CD4-positive, alpha-beta T cell treated with Interferon alpha-2 for 1 hour (primary cell): ENCODE measurements at regions not wholly inside any gene's neighbourhood (a gene's known extent, or its start where the extent isn't known, plus 50 kb on each side); places are given as distances from the start of the nearest gene placed in this dataset.
"Not testable (repeated sequence)": the region's sequence is repeated elsewhere in the genome, so short reads cannot be mapped to it uniquely, and the experiment has no call there.

ENCODE experiments used
- DNase-seq, 2 donors: peaks; one replicate each; pipeline ENCODE4 v3.0.0-alpha.2; 2020 to 2022

- DNase-seq = no peak
Measured at GRCh38 chr3:21995079-21995607, 244.1 kb upstream of the ZNF385D start.

- no peak for DNase-seq
Measured at GRCh38 chr3:22007368-22007767, 256.4 kb upstream of the ZNF385D start.

DNA sequence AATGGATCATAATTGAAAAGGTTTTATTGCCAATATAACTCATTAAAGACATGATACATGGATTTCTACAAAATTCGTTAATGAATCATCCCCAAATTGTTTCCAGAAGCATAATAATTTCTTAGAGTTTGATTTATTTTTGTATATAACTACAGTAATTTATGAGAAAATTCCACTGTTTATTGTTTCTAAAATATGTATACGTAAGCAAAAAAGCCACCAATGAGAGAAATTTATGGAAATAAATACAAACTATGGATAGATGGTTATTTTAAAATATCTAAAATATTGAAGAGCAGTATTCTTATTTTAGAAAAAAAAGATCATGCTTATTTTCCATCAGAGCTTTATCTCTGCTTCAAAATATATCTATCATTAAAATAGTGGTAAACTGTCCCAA, 260.0 kb upstream of the ZNF385D start:
- no peak for DNase-seq

DNA sequence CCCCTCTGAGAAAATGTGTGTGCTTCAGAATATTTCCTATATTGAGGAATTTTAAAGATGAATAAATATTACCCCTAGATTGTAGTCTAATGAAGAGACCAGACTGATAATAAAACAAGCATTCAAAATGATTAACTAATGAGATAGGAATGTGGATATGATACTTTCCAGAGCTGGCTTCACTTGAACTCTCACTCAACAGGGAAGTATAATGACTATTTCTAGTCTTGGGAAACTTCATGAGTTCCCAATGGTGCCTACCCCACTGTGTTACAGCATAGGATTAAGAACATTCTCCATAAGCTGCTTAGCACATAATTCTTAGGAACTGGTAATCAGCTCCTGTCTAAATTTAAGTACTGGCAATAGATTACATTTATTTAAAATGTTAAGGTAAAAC, 261.5 kb upstream of the ZNF385D start:
- no peak for DNase-seq

- no peak for DNase-seq
Measured at GRCh38 chr3:22013641-22014040, 262.6 kb upstream of the ZNF385D start.

DNA sequence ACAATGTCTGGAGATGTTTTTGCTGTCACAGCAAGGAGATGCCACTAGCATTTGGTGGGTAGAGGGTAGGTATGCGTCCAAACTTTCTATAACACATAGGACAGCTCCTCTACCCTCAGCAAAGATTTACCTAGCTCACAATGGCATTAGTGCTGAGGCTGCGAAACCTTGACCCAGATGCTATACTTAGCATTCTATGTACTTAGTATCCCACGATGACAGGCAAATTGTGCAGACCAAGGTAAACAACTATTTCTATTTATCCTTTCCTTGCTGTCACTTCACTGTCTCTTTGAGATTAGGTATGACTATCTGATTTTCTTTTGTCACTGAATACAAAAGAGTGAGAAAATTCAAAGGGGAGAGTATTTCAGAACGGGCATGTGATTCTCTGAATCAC, 265.2 kb upstream of the ZNF385D start:
- DNase-seq = no peak

DNA sequence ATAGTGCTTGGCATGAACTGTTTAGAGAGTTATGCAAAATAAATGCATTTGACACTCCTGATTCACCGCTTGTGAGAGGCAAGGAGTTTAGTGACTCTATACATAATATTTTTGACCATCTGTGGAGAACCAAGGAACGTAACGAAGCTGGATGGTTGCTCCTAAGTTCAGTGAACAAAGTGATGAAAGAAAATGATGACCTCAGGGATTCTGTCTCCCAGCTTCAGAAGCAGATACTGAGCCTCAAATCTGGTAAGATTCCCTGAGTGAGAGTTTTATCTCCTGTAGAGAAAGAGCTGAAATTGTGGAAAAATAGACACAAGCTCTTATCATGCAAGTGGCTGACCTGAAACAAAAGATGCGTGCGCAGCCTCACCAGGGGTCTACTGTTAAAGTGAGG, 273.6 kb upstream of the ZNF385D start:
- not testable (repeated sequence) for DNase-seq

DNA sequence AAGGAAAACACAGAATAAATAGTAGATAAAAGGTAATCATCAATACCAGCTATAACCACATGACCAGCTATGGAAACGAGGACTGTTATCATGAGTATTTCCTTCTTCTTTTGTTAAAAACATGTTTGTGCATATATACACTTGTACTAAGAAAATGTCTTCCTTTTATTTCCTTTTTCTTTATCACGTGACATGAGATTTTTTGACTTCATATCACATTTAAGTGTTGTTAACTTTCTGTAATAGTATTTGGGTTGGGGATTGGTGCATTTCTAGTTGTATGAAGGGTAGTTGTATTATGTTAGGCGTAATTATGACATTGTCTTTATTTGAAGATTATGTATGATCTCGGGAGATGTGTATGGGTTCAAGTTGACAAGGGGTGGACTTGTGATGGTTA, 278.5 kb upstream of the ZNF385D start:
- DNase-seq = no peak

GRCh38 chr3:22039161-22039560, 288.2 kb upstream of the ZNF385D start:
- DNase-seq = no peak

DNA sequence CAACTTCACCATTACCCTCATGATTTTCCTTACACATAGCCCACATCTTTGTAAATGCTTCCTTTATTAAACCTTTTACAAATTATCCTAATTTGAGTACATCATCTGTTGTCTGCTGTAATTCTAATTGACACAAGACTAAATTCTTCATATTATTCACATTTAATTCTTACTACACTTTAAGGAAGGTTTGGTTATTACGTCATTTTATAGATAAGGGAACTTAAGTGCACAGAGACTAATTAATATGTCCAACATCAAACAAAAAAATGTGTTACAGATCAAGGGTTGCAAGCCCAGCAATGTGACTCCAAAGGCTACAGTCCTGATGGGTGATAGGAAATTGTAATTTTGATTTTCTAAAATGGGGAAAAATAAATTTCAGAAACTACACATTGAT, 289.1 kb upstream of the ZNF385D start:
- no peak for DNase-seq

- DNase-seq = no peak
Measured at GRCh38 chr3:22045882-22046281, 294.9 kb upstream of the ZNF385D start.

DNA sequence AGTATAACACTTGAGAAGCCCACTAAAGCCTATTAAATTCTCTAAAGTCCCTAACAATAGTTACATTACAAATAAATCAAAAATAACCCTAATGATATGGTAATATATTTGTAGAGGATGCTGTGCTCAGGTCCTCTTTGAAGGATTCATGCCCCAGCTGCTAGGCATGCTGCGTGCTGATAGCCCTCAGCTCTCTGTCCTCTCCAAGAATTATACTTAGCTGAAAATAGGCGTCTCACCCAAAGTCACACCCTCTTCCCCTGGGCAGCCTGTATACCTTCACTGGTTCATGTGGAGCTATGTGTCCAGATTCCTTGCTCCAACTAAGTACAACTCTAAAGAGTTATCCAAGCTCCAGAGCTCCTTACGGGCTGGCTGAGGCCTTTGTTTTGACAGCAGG, 312.5 kb upstream of the ZNF385D start:
- DNase-seq = no peak

DNA sequence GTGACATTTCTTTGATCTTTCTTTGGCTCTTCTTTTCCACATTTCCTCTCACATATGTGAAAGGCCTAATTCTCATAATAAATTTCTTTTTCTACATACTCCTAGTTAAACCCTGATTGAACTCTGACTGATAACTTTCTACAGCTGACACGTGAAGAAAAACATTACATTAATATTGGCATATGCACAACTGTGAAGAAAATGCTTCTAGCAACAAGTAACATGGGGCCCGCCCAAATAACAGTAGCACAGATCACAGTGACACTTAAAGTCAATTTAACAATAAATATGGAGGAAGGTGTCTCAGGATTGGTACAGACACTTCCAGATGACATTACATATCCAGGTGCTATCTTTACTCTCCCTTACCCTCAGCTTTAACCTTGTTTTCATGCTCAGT, 317.6 kb upstream of the ZNF385D start:
- no peak for DNase-seq

DNA sequence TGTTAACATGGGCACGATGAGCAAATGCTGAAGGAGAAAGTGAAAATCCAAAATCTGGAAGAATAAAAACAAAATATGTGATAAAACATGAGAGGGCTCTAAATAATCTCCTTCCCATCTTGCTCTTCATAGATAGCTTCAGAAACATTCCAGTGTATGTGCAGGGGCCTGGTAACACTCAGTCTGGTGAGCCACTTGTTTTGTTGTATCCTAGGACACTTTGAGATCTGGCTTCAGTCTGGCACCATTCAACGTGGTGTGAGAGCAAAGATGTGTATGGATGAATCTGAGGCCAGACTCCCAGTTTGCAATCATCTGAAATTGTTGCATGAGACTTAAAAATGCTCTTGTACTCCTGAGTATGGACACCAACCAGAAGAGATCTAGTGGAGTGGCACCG, 337.2 kb upstream of the ZNF385D start:
- DNase-seq = no peak

GRCh38 chr3:22089284-22089683, 338.3 kb upstream of the ZNF385D start:
- DNase-seq = no peak

- no peak for DNase-seq
Measured at GRCh38 chr3:22091329-22091728, 340.3 kb upstream of the ZNF385D start.

GRCh38 chr3:22098021-22098420, 347.0 kb upstream of the ZNF385D start:
- no peak for DNase-seq

- no peak for DNase-seq
Measured at GRCh38 chr3:22101351-22101750, 350.3 kb upstream of the ZNF385D start.

GRCh38 chr3:22101811-22102210, 350.8 kb upstream of the ZNF385D start:
- no peak for DNase-seq

DNA sequence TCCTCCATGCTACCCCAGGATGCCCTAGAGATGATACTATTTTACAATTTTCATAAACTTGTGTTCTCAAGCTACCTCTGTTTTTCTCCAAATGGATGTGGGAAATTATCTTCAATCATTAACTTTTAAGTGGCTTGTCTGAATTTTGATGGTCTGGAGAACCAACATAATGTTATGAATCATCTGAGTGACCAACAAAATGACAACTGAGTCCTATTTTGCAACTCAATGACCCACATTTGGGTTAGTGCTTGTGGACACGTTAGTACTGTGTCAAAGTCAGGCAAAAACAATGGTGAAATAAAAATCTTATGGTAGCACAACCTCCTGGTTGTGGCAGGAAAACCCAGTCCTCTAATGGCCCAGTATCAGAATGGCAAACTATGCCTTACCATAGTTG, 352.4 kb upstream of the ZNF385D start:
- no peak for DNase-seq

DNA sequence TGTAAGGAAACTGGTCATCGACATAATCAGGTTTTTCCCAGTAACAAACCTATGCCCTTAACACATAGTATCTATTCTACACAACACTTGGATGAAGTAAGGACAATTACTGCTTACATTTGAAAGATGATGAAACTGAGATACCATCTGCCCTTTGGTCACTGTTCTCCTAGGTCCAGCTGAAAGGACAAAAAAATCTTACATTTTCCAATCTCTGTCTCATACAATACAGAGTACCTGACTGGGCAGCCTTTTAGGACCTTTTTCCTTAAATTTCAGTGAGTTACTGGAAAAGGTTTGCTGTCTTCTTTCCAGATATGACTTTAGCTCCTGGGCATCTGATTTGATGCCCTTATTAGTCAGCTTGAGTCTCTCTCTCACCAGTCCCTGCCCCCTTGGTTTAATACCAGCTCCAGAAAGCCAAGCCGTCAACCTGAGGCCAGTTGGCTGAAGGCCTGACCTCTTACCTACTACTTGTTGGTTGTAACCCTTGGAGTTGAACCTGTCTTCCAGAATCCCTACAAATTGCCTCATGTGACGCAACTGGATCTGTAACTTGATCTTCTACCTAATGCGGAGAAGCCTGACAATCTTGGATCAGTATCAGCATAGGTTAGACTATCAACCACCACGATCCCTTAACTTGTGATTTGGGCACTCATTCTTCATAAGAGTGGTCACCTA, 355.3 kb upstream of the ZNF385D start:
- no peak for DNase-seq

- DNase-seq = no peak
Measured at GRCh38 chr3:22111226-22111625, 360.2 kb upstream of the ZNF385D start.

GRCh38 chr3:22113453-22113852, 362.4 kb upstream of the ZNF385D start:
- no peak for DNase-seq

DNA sequence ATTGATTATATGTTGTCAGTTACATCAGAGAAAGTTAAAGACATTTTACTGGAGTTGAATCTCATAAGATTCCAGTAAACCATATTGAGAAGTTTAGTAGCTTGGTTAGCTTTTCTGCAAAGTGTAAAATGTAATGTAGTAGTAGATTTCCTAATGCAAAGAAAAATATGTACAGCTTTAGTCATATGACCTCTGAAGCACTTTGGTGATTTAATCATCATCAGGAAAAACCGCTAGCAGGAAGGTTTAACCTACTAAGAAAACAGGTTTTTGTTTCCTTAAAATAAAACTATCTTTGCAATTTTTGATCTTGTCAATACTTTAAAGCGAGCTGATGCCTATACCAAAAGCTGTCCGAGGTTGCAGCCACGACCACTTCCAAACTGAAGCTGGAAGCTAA, 364.6 kb upstream of the ZNF385D start:
- no peak for DNase-seq

GRCh38 chr3:22117091-22117490, 366.1 kb upstream of the ZNF385D start:
- no peak for DNase-seq
